Kidney glomerular epithelial cell (primary cell): ENCODE measurements at regions not wholly inside any gene's neighbourhood (a gene's known extent, or its start where the extent isn't known, plus 50 kb on each side); places are given as distances from the start of the nearest gene placed in this dataset.

Experiments
- DNase-seq: peaks from one replicate; lab custom pipeline; 2025; lab: John Stamatoyannopoulos, UW

GRCh38 chr22:44368611-44369292 lies 56.0 kb upstream of the SHISAL1 start:
- DNase-seq = no peak

DNA sequence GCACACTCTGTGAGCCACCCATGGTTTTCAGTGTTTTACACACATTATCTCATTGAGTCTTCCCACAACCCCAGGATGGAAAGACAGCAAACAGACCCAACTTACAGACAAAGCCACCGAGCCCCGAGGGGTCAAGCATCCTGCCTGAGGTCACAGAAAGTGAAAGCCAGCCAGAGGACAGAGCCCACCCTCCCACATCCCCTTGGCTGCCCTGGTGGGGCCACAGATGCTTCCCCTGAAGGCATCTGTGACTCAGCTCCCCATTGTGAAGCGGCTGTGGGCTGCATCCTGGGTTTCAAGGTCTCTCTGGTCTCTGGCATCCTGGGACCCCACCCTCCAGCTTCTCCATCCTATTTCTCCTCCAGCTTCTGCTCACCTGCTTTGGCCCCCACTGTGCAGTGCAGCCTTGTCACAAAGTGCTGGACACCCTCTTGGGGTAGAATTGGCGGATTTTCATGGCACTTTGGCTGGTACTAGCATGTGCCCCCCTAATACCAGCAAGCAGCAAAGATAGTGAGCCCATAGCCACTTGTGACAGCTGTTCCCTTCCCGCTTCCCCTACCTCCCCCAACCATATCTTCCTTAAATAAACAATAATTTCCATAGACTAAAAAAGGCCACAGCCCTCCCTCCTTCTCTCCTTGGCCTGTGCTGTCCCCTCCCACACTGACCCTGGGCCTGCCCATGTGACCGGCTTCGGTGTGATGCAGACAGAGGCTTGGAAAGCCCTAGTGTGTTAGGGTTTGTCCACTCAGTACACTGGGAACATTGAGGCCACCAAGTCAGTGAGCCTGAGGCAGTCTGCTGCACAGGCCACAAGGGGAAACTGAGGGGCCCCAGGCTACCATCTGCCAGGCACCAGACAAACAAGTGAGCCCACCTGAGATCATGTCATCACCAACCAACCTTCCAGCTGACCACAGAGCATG lies 53.9 kb upstream of the SHISAL1 start:
- no peak for DNase-seq

- DNase-seq = no peak
Observed at GRCh38 chr22:44365832-44366231, 53.1 kb upstream of the SHISAL1 start.

DNA sequence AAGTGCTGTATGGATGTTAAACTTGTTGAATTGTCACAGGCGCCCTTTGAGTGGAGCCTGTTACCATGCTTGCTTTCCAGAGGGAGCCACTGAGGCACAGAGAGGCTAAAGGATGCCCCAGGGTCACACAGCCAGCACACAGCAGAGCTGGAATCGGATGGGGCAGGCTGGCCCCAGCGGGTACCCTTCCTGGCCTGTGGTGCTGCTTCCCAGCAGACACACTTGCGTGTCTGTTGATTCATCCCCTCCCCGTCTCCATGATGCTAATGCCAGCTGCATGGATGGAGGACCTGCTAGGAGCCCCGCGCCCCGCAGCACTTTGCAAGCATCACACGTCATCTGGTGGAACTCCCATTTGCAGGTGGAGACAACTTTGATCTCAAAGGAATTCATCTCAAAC lies 52.4 kb upstream of the SHISAL1 start:
- DNase-seq = no peak

- no peak for DNase-seq
Observed at GRCh38 chr22:44364751-44365130, 52.0 kb upstream of the SHISAL1 start.

GRCh38 chr22:44363980-44364750 lies 51.4 kb upstream of the SHISAL1 start:
- DNase-seq = no peak

DNA sequence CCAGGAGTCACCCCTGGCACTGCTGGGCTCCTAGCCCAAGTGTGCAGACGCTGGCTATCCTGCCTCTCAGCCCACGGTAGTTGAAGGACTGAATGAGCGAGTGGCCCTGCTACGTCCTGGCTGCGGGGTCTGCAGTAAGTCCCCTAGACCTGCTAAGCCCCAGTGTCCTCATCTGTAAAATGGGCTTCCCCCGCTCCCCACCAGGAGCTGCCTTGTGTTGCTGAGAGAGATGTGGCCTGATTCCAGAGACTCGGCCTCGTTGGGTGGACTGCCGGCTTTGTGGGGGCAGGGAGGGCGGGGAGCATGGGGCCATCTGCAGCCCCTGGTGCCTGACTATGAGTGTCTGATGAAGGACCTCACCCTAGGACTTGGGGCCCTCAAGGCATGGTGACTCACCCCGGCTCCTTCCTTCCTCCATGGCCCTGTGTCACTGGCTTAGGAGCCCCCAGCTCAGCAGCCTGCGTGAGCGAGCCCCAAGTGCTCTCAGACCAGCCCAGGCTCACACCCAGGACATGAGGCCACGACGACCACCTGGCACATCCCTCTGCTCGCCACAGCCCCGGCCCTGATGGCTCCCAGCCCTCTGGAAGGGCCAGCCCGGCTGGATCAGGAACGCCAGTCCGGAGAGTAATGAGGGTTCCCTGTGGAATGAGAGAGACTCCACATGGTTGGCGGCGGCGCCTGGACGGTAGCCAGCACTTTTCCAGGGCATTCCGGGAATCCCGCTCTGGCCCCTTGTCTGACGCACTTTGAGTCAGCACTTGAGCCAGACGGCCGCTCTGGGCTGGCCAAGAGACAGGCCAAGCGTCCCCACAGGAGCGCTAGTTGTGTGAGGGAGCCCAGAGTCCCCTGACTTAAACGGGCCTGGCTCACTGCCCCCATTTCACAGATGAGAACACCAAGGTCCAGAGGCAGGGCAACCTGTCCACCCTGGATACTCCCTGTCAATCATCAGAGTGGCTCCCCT lies 50.5 kb upstream of the SHISAL1 start:
- peak; percentile 88 for DNase-seq

- DNase-seq = no peak
Observed at GRCh38 chr22:44362249-44363012, 49.7 kb upstream of the SHISAL1 start.
